ENCODE measurements at regions not wholly inside any gene's neighbourhood (a gene's known extent, or its start where the extent isn't known, plus 50 kb on each side); places are given as distances from the start of the nearest gene placed in this dataset.

DNA sequence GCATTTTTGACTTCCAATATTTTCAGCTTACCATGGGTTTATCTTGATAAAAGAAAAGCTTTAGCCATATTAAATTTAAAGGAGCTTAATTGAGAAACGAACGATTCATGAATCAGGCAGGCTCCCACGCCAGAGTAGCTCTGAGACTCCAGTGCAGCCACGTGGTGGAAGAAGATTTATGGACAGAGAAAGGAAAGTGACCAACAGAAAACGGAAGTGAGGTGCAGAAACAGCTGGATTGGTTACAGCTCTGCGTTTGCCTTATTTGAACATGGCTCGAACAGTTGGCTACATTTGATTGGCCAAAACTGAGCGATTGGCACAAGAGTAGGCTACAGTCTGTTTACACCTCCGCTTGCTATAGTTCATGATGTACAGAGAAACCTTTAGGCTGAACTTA lies 395.4 kb downstream of the GATA3 start:
- Histone ChIP-seq H4K20me1 (ENCODE audit: control insufficient read depth, insufficient read depth, low read depth, low read length) (no peaks in the 10 kb centered on the region), H3K36me3 (ENCODE audit: control insufficient read depth, low read length) (no peaks in the 10 kb centered on the region), H3K9me2 (replicated peaks; ENCODE audit: control insufficient read depth, low read length) (no peaks in the 10 kb centered on the region), H3K79me2 (ENCODE audit: control insufficient read depth, low read length) (no peaks in the 10 kb centered on the region), H3F3A (ENCODE audit: control insufficient read depth, insufficient read depth) (no peaks in the 10 kb centered on the region), H3K4me3 (ENCODE audit: low read length) (no peak overlapping the region), H3K4me1 (ENCODE audit: control insufficient read depth, low read length) (no peaks in the 10 kb centered on the region), H3K27me3 (ENCODE audit: control insufficient read depth, low read length) (no peaks in the 10 kb centered on the region), H3K9me3 (ENCODE audit: control insufficient read depth, insufficient read depth, low read length) (no peaks in the 10 kb centered on the region), H3K27ac (ENCODE audit: low read depth, low read length) (no peak overlapping the region), H3K4me2 (ENCODE audit: low read length) (no peak overlapping the region)
- TF ChIP-seq, protein P1, sequence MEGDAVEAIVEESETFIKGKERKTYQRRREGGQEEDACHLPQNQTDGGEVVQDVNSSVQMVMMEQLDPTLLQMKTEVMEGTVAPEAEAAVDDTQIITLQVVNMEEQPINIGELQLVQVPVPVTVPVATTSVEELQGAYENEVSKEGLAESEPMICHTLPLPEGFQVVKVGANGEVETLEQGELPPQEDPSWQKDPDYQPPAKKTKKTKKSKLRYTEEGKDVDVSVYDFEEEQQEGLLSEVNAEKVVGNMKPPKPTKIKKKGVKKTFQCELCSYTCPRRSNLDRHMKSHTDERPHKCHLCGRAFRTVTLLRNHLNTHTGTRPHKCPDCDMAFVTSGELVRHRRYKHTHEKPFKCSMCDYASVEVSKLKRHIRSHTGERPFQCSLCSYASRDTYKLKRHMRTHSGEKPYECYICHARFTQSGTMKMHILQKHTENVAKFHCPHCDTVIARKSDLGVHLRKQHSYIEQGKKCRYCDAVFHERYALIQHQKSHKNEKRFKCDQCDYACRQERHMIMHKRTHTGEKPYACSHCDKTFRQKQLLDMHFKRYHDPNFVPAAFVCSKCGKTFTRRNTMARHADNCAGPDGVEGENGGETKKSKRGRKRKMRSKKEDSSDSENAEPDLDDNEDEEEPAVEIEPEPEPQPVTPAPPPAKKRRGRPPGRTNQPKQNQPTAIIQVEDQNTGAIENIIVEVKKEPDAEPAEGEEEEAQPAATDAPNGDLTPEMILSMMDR (IDR thresholded peaks at IDR 0.05; ENCODE audit: low read depth, low read length, poor library complexity, severe bottlenecking): no peak

DNA sequence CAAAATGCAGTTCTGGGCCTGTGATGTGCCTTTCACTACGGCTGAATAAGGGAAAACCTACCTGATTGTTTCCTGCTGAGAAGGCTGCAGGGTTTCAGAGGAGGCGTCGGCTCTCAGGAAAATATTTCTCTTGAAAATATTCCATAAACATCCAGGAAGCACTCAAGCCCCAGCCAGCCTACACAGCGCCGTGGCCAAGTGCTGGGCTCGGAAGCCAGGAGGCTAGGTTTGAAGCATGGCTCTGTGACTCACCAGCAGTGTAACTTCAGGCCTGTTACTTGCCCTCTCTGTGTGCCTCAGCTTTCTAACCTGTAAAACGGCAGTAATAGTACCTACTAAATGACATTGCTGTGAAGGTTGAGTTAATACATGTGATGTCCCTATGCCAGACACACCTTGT lies 399.1 kb downstream of the GATA3 start:
- no peak overlapping the region for H3K27ac ChIP-seq (ENCODE audit: low read depth, low read length)
- H3K9me3 ChIP-seq (ENCODE audit: control insufficient read depth, insufficient read depth, low read length): no peaks in the 10 kb centered on the region
- no peaks in the 10 kb centered on the region for H3K4me1 ChIP-seq (ENCODE audit: control insufficient read depth, low read length)
- H3K79me2 ChIP-seq (ENCODE audit: control insufficient read depth, low read length): no peaks in the 10 kb centered on the region
- no peaks in the 10 kb centered on the region for H4K20me1 ChIP-seq (ENCODE audit: control insufficient read depth, insufficient read depth, low read depth, low read length)
- H3K4me3 ChIP-seq (ENCODE audit: low read length): no peak overlapping the region
- H3K27me3 ChIP-seq (ENCODE audit: control insufficient read depth, low read length): no peaks in the 10 kb centered on the region
- no peaks in the 10 kb centered on the region for H3K36me3 ChIP-seq (ENCODE audit: control insufficient read depth, low read length)
- H3K4me2 ChIP-seq (ENCODE audit: low read length): no peak overlapping the region
- H3K9me2 ChIP-seq (replicated peaks; ENCODE audit: control insufficient read depth, low read length): no peaks in the 10 kb centered on the region
- no peaks in the 10 kb centered on the region for H3F3A ChIP-seq (ENCODE audit: control insufficient read depth, insufficient read depth)
- TF ChIP-seq, protein P1 (IDR thresholded peaks at IDR 0.05; ENCODE audit: low read depth, low read length, poor library complexity, severe bottlenecking): no peak
- TF ChIP-seq EZH2phosphoT487 (IDR thresholded peaks at IDR 0.05; ENCODE audit: borderline replicate concordance, low read length): no peak

DNA sequence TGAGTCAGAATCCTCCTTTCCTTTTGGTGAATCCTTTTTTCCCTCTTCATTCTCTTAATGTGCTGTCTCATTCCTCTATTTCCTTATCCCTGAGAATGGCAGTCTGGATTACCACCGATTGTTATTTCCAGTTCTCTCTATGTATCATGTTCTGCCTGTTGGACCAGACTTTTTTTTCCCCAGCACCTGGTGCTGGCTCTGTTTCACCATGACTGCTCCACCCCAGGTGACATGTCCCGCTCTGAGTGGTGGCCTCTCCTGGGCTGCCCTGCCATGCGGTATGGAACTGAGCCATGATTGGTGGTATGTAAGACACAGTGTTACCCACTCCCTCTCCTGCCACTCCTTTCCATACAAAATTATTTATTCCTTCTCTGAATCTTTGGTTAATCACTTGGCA lies 399.9 kb downstream of the GATA3 start:
- H3K79me2 ChIP-seq (ENCODE audit: control insufficient read depth, low read length): no peaks in the 10 kb centered on the region
- H3K4me3 ChIP-seq (ENCODE audit: low read length): no peak overlapping the region
- H3K4me2 ChIP-seq (ENCODE audit: low read length): no peak overlapping the region
- no peaks in the 10 kb centered on the region for H3K9me2 ChIP-seq (replicated peaks; ENCODE audit: control insufficient read depth, low read length)
- TF ChIP-seq, protein P1 (IDR thresholded peaks at IDR 0.05; ENCODE audit: low read depth, low read length, poor library complexity, severe bottlenecking): no peak
- TF ChIP-seq EZH2phosphoT487 (IDR thresholded peaks at IDR 0.05; ENCODE audit: borderline replicate concordance, low read length): no peak
- H3K27ac ChIP-seq (ENCODE audit: low read depth, low read length): no peak overlapping the region
- H3K36me3 ChIP-seq (ENCODE audit: control insufficient read depth, low read length): no peaks in the 10 kb centered on the region
- no peaks in the 10 kb centered on the region for H3K27me3 ChIP-seq (ENCODE audit: control insufficient read depth, low read length)
- no peaks in the 10 kb centered on the region for H3F3A ChIP-seq (ENCODE audit: control insufficient read depth, insufficient read depth)
- H3K4me1 ChIP-seq (ENCODE audit: control insufficient read depth, low read length): no peaks in the 10 kb centered on the region
- peaks cover 3% of the 10 kb centered on the region; the same call in 1 of the 2 replicates for H3K9me3 ChIP-seq (ENCODE audit: control insufficient read depth, insufficient read depth, low read length)
- H4K20me1 ChIP-seq (ENCODE audit: control insufficient read depth, insufficient read depth, low read depth, low read length): no peaks in the 10 kb centered on the region

DNA sequence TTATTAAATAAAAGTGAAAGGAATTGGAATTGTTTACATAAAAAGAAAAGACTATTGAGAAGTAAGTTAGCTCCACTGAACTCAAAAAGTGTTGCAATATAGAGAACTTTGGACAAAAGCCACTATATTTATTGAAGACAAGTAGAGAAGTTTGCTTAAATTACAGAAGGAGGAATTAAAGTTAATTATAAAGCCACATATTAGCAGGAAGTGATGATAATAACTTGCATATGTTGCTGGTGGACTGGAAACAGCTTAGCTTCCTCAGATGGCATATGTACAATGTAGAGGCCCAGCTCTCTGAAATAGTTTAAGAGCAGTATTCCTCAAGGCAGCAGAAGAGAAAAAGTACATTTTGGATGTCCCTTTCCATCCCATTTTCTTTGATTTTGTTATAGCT lies 400.7 kb downstream of the GATA3 start:
- H3K4me1 ChIP-seq (ENCODE audit: control insufficient read depth, low read length): no peaks in the 10 kb centered on the region
- no peak overlapping the region for H3K4me3 ChIP-seq (ENCODE audit: low read length)
- H3K9me2 ChIP-seq (replicated peaks; ENCODE audit: control insufficient read depth, low read length): no peaks in the 10 kb centered on the region
- no peaks in the 10 kb centered on the region for H3K36me3 ChIP-seq (ENCODE audit: control insufficient read depth, low read length)
- H3K79me2 ChIP-seq (ENCODE audit: control insufficient read depth, low read length): no peaks in the 10 kb centered on the region
- peaks cover 3% of the 10 kb centered on the region; the same call in 1 of the 2 replicates for H3K9me3 ChIP-seq (ENCODE audit: control insufficient read depth, insufficient read depth, low read length)
- H3F3A ChIP-seq (ENCODE audit: control insufficient read depth, insufficient read depth): no peaks in the 10 kb centered on the region
- H4K20me1 ChIP-seq (ENCODE audit: control insufficient read depth, insufficient read depth, low read depth, low read length): no peaks in the 10 kb centered on the region
- H3K27me3 ChIP-seq (ENCODE audit: control insufficient read depth, low read length): no peaks in the 10 kb centered on the region
- no peak for TF ChIP-seq EZH2phosphoT487 (IDR thresholded peaks at IDR 0.05; ENCODE audit: borderline replicate concordance, low read length)
- TF ChIP-seq, protein P1 (IDR thresholded peaks at IDR 0.05; ENCODE audit: low read depth, low read length, poor library complexity, severe bottlenecking): no peak
- H3K27ac ChIP-seq (ENCODE audit: low read depth, low read length): no peak overlapping the region
- H3K4me2 ChIP-seq (ENCODE audit: low read length): no peak overlapping the region

Data from DOHH2 (cell line).